ENCODE measurements at regions not wholly inside any gene's neighbourhood (a gene's known extent, or its start where the extent isn't known, plus 50 kb on each side); places are given as distances from the start of the nearest gene placed in this dataset.

DNA sequence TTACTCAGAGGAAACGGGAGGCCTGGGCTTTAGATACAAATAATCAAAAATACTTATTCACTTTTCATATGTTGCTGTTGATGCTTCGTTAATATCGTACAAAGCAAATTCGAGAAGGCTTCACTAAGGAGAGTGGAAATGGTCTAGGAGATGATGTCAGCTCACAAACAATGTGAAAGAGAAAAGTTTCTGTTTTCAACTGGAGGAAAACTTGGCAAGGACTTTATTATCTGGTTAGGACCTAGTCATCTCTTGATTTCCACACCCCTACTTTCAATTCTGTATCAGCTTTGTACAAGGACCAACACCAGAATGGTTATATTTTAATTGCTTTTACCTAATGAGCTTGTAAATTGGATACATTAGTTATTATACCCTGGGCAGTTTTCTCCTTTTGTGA lies 88.0 kb downstream of the SLC10A2 start:
- TF ChIP-seq, protein P1, sequence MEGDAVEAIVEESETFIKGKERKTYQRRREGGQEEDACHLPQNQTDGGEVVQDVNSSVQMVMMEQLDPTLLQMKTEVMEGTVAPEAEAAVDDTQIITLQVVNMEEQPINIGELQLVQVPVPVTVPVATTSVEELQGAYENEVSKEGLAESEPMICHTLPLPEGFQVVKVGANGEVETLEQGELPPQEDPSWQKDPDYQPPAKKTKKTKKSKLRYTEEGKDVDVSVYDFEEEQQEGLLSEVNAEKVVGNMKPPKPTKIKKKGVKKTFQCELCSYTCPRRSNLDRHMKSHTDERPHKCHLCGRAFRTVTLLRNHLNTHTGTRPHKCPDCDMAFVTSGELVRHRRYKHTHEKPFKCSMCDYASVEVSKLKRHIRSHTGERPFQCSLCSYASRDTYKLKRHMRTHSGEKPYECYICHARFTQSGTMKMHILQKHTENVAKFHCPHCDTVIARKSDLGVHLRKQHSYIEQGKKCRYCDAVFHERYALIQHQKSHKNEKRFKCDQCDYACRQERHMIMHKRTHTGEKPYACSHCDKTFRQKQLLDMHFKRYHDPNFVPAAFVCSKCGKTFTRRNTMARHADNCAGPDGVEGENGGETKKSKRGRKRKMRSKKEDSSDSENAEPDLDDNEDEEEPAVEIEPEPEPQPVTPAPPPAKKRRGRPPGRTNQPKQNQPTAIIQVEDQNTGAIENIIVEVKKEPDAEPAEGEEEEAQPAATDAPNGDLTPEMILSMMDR (IDR thresholded peaks at IDR 0.05) = no peak
- TF ChIP-seq POLR2AphosphoS5 (IDR thresholded peaks at IDR 0.05) = no peak
